ENCODE measurements at regions not wholly inside any gene's neighbourhood (a gene's known extent, or its start where the extent isn't known, plus 50 kb on each side); places are given as distances from the start of the nearest gene placed in this dataset.

GRCh38 chr10:117710181-117710798 lies 167.7 kb downstream of the EMX2 start:
- Mint-ChIP-seq H3K4me1 (no peaks in the 10 kb centered on the region), H3K27me3 (peaks cover 10% of the 10 kb centered on the region), H3K9me3 (no peaks in the 10 kb centered on the region), H3K4me3 (no peak overlapping the region), H3K27ac (ENCODE audit: low read depth) (no peak overlapping the region), H3K36me3 (ENCODE audit: insufficient read depth) (no peaks in the 10 kb centered on the region)
- DNase-seq (ENCODE audit: low spot score in 2 of 2) = no peak
- no peak for ATAC-seq (replicated peaks; ENCODE audit: extremely low read depth, poor library complexity, severe bottlenecking)

GRCh38 chr10:117716889-117717288 lies 174.3 kb downstream of the EMX2 start:
- DNase-seq (ENCODE audit: low spot score in 2 of 2) = no peak
- Mint-ChIP-seq H3K27me3 (peaks cover 18% of the 10 kb centered on the region), H3K4me1 (no peaks in the 10 kb centered on the region), H3K27ac (ENCODE audit: low read depth) (no peak overlapping the region), H3K9me3 (peaks cover 5% of the 10 kb centered on the region), H3K36me3 (ENCODE audit: insufficient read depth) (no peaks in the 10 kb centered on the region), H3K4me3 (no peak overlapping the region)
- no peak for ATAC-seq (replicated peaks; ENCODE audit: extremely low read depth, poor library complexity, severe bottlenecking)

GRCh38 chr10:117718986-117719920 lies 176.7 kb downstream of the EMX2 start:
- Mint-ChIP-seq H3K36me3 (ENCODE audit: insufficient read depth) (no peaks in the 10 kb centered on the region), H3K27me3 (peaks cover 9% of the 10 kb centered on the region), H3K4me1 (no peaks in the 10 kb centered on the region), H3K9me3 (peaks cover 5% of the 10 kb centered on the region), H3K27ac (ENCODE audit: low read depth) (no peak overlapping the region), H3K4me3 (no peak overlapping the region)
- ATAC-seq (replicated peaks; ENCODE audit: extremely low read depth, poor library complexity, severe bottlenecking) (no peak), DNase-seq (ENCODE audit: low spot score in 2 of 2) (no peak)

GRCh38 chr10:117720931-117721835 lies 178.6 kb downstream of the EMX2 start:
- no peak for ATAC-seq (replicated peaks; ENCODE audit: extremely low read depth, poor library complexity, severe bottlenecking)
- Mint-ChIP-seq H3K36me3 (ENCODE audit: insufficient read depth) (no peaks in the 10 kb centered on the region), H3K4me1 (no peaks in the 10 kb centered on the region), H3K9me3 (peaks cover 5% of the 10 kb centered on the region), H3K4me3 (no peak overlapping the region), H3K27me3 (peaks cover 8% of the 10 kb centered on the region), H3K27ac (ENCODE audit: low read depth) (no peak overlapping the region)
- DNase-seq (ENCODE audit: low spot score in 2 of 2) = no peak

- H3K27me3 Mint-ChIP-seq = peaks cover 8% of the 10 kb centered on the region
- H3K4me1 Mint-ChIP-seq = no peaks in the 10 kb centered on the region
- H3K27ac Mint-ChIP-seq (ENCODE audit: low read depth) = no peak overlapping the region
- H3K4me3 Mint-ChIP-seq = no peak overlapping the region
- DNase-seq (ENCODE audit: low spot score in 2 of 2) = no peak
- H3K9me3 Mint-ChIP-seq = peaks cover 5% of the 10 kb centered on the region
- no peaks in the 10 kb centered on the region for H3K36me3 Mint-ChIP-seq (ENCODE audit: insufficient read depth)
- no peak for ATAC-seq (replicated peaks; ENCODE audit: extremely low read depth, poor library complexity, severe bottlenecking)
Measured at GRCh38 chr10:117721873-117722272, 179.3 kb downstream of the EMX2 start.

- H3K4me3 Mint-ChIP-seq = no peak overlapping the region
- DNase-seq (ENCODE audit: low spot score in 2 of 2) (no peak), ATAC-seq (replicated peaks; ENCODE audit: extremely low read depth, poor library complexity, severe bottlenecking) (no peak)
- H3K27me3 Mint-ChIP-seq = peaks cover 21% of the 10 kb centered on the region
- H3K36me3 Mint-ChIP-seq (ENCODE audit: insufficient read depth) = no peaks in the 10 kb centered on the region
- H3K4me1 Mint-ChIP-seq = no peaks in the 10 kb centered on the region
- no peak overlapping the region for H3K27ac Mint-ChIP-seq (ENCODE audit: low read depth)
- H3K9me3 Mint-ChIP-seq = no peaks in the 10 kb centered on the region
Measured at GRCh38 chr10:117723343-117723742, 180.8 kb downstream of the EMX2 start.

- Mint-ChIP-seq H3K9me3 (no peaks in the 10 kb centered on the region), H3K36me3 (ENCODE audit: insufficient read depth) (no peaks in the 10 kb centered on the region), H3K4me1 (no peaks in the 10 kb centered on the region), H3K27ac (ENCODE audit: low read depth) (no peak overlapping the region), H3K27me3 (peaks cover 33% of the 10 kb centered on the region), H3K4me3 (no peak overlapping the region)
- DNase-seq (ENCODE audit: low spot score in 2 of 2) (no peak), ATAC-seq (replicated peaks; ENCODE audit: extremely low read depth, poor library complexity, severe bottlenecking) (no peak)
Measured at GRCh38 chr10:117725993-117726392, 183.4 kb downstream of the EMX2 start.

- DNase-seq (ENCODE audit: low spot score in 2 of 2) (no peak), ATAC-seq (replicated peaks; ENCODE audit: extremely low read depth, poor library complexity, severe bottlenecking) (no peak)
- H3K27me3 Mint-ChIP-seq = peaks cover 36% of the 10 kb centered on the region
- no peaks in the 10 kb centered on the region for H3K9me3 Mint-ChIP-seq
- no peak overlapping the region for H3K4me3 Mint-ChIP-seq
- H3K27ac Mint-ChIP-seq (ENCODE audit: low read depth) = no peak overlapping the region
- no peaks in the 10 kb centered on the region for H3K36me3 Mint-ChIP-seq (ENCODE audit: insufficient read depth)
- H3K4me1 Mint-ChIP-seq = no peaks in the 10 kb centered on the region
Measured at GRCh38 chr10:117726596-117727295, 184.2 kb downstream of the EMX2 start.

GRCh38 chr10:117727421-117727820 lies 184.9 kb downstream of the EMX2 start:
- ATAC-seq (replicated peaks; ENCODE audit: extremely low read depth, poor library complexity, severe bottlenecking) (no peak), DNase-seq (ENCODE audit: low spot score in 2 of 2) (no peak)
- no peaks in the 10 kb centered on the region for H3K9me3 Mint-ChIP-seq
- H3K27me3 Mint-ChIP-seq = peaks cover 42% of the 10 kb centered on the region
- H3K4me1 Mint-ChIP-seq = no peaks in the 10 kb centered on the region
- no peak overlapping the region for H3K27ac Mint-ChIP-seq (ENCODE audit: low read depth)
- no peaks in the 10 kb centered on the region for H3K36me3 Mint-ChIP-seq (ENCODE audit: insufficient read depth)
- no peak overlapping the region for H3K4me3 Mint-ChIP-seq

GRCh38 chr10:117728087-117728486 lies 185.5 kb downstream of the EMX2 start:
- Mint-ChIP-seq H3K9me3 (no peaks in the 10 kb centered on the region), H3K4me3 (no peak overlapping the region), H3K27ac (ENCODE audit: low read depth) (no peak overlapping the region), H3K27me3 (peaks cover 45% of the 10 kb centered on the region), H3K36me3 (ENCODE audit: insufficient read depth) (no peaks in the 10 kb centered on the region), H3K4me1 (no peaks in the 10 kb centered on the region)
- no peak for DNase-seq (ENCODE audit: low spot score in 2 of 2)
- ATAC-seq (replicated peaks; ENCODE audit: extremely low read depth, poor library complexity, severe bottlenecking) = no peak

GRCh38 chr10:117729156-117729555 lies 186.6 kb downstream of the EMX2 start:
- Mint-ChIP-seq H3K4me1 (no peaks in the 10 kb centered on the region), H3K27me3 (peaks cover 55% of the 10 kb centered on the region), H3K4me3 (no peak overlapping the region), H3K36me3 (ENCODE audit: insufficient read depth) (no peaks in the 10 kb centered on the region), H3K9me3 (no peaks in the 10 kb centered on the region), H3K27ac (ENCODE audit: low read depth) (no peak overlapping the region)
- no peak for DNase-seq (ENCODE audit: low spot score in 2 of 2)
- ATAC-seq (replicated peaks; ENCODE audit: extremely low read depth, poor library complexity, severe bottlenecking) = no peak

All from central memory CD8-positive, alpha-beta T cell (primary cell).